GM10266 (cell line): ENCODE measurements at regions not wholly inside any gene's neighbourhood (a gene's known extent, or its start where the extent isn't known, plus 50 kb on each side); places are given as distances from the start of the nearest gene placed in this dataset.
A peak's percentile ranks its signal among the peaks of the same experiment; 100 is the strongest.

Experiments
- DNase-seq: peaks from one replicate; pipeline ENCODE4 v3.0.0; 2012; ENCODE audit errors: extremely low spot score
- CTCF ChIP-seq: IDR thresholded peaks from 2 replicates; pipeline ENCODE4 v1.5.1; 2012; ENCODE audit warnings: mild to moderate bottlenecking, low read depth; ENCODE audit not compliant: control insufficient read depth, insufficient read depth; ENCODE audit errors: missing control alignments

DNA sequence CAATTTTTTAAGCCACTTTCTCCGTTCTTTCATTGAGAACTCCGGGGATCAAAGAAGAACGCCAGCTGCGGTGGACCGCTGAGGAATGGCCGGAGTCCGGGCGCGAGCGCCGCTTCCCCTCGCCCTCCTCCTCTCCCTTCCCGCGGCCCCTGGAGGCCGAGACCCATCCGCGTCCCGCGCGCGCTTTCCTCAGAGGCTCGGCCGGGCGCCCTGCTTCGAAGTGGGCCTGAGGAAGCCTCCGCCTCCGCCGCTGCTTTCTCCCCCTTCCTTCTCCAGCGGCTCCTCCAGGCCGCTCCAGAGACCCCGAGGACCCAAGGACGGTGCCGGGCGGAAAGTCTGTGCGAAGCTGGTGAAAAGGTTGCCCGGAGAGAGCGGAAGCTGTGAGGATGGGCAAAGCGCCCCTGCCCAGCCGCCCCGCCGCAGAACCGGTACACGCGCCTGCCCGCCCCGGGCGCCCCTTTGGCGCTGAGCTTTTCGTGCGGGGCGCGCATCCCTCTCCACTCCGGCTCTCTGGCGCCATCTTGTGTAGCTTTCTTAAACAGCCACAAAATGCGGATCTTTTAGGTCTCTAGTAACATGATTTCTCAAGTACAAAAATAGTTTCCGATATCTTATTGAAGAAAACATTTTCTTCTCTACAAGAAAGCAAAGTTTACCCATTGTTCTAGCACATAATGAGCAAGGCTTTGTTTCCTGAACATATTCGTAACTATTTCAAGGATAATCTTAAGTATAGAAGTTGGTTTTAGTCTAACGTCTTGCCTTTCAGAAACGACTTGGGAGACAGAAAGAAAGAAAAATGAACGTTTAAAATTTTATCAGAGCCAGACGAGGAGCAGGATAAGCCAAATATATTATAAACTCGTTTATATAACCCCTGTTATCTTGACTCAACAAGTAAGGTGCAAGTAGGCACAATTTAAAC, 59.2 kb upstream of the FAM174B start:
- TF ChIP-seq CTCF = peak; percentile 91
- peak; percentile 84 for DNase-seq

DNA sequence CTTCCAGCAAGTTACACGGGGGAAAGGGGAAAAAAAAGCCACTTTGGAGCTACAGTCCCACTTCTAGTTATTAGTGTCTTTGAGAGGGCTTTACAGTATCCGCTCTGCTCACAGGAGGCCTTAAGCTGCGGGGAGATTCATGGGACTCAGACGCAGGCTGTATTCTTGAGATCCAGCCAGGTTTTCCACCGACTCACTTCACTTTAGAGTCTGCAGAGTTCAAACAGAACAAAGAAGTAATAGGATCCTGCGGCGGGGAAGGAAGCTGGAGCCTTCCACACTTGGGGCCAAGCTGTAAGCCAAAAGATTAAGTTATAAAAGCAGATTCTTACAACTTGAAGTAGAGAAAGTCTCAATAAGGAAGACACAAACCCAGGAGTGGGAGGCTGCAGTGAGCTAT, 60.2 kb upstream of the FAM174B start:
- DNase-seq = no peak
- no peak for TF ChIP-seq CTCF

GRCh38 chr15:92719021-92719420, 63.4 kb upstream of the FAM174B start:
- no peak for TF ChIP-seq CTCF
- no peak for DNase-seq

DNA sequence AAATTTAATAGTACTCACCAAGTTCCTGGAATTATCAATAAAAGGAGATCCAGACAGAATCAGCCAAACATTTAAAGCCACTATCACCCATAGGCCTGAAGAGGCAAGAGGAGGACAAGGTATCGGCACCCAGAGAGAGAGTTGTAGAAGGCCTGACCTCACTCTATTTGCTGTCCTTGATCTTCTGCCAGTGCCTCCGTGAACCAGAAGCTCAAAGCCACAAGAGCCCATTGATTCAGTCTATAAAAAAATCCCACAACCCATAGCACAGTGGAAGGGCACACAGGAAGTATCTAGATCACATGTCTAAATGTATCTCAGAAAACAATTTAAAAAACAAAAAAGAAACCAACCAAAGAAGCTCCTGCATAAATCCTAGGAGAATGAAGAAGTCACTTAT, 68.6 kb upstream of the FAM174B start:
- no peak for TF ChIP-seq CTCF
- DNase-seq = no peak

- DNase-seq = no peak
- no peak for TF ChIP-seq CTCF
Observed at GRCh38 chr15:92725171-92725570, 69.6 kb upstream of the FAM174B start.

- DNase-seq = no peak
- no peak for TF ChIP-seq CTCF
Observed at GRCh38 chr15:92728266-92728665, 72.7 kb upstream of the FAM174B start.
